HG03108 (cell line): ENCODE measurements at regions not wholly inside any gene's neighbourhood (a gene's known extent, or its start where the extent isn't known, plus 50 kb on each side); places are given as distances from the start of the nearest gene placed in this dataset.

ENCODE experiments used
- ATAC-seq: cut with Tn5 transposase; IDR thresholded peaks from one replicate; pipeline ENCODE4 v1.9.1; 2021; ENCODE audit warnings: moderate library complexity; ENCODE audit not compliant: unreplicated experiment

DNA sequence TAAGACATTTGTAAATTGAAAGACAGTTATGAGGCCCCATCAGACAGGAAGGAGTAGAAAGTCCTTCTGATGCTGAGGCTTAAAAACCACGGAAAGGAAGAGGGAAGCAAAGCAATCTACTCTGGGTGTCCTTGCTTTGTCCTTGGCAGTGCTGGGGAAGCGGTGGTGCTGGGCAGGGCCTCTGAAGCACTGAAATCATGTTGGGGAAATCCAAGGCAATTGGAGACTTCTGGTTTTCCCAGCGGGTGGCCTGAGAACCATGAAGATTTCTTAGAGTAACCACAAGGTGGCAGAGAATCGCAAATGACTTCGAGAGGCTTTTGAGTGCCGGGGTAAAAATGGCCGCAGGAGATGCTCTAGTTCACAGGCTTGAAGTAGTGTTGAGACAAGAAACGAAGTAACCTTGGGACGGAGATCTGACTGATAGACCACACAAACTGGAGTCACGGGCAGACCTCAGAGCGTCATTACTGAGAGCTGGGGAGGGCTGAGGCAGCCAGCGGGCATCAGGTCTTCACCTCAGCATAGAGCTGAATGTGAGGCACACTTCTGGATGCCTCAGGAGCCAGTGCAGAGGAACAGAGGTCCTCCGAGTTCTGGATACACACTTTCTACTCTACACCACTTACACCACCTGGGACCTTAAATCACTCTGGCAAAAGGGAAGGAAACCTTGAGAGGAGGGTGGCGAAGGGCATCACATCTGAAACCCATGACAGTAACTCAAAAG, 130.7 kb upstream of the GPRIN3 start:
- ATAC-seq = peak; percentile 68

GRCh38 chr4:89434364-89434988, 126.9 kb upstream of the GPRIN3 start:
- peak; percentile 72 for ATAC-seq

DNA sequence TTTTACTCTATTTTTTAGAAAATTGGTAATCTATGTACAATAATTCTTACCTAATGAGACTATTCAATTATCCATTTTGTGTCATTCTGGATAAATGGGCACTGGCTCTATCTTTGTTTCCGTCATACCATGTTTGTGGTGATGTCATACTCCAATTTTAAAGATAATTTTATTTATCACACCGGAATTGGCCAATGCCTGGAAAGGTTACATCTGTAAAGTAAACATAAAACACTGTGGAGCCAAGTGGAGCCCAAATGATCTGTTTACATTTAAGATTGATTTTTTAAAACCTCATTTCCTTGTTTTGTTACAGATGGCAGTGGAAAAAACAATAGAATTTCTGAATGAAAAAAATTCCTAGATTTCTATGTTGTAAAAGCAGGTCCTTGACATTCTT, 120.2 kb upstream of the GPRIN3 start:
- no peak for ATAC-seq

DNA sequence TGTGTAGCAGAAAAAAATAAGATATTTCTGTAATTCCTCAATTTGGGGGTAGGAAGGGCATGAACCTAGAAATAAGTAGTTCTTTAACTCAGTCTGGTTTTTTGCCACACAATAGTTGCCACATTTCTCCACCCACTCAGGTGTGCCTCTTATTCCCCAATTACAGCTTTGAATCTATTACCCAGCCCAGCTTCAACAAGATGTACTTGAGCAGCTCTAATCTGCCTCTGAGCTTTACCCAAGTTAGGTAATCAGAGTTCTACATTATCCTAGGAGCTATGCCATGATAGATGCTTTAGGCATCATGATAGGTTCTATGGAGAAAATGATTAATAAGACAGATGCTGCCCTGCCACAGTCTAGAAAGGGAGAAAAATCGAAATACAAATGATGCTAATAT, 117.4 kb upstream of the GPRIN3 start:
- no peak for ATAC-seq

GRCh38 chr4:89422441-89422990, 114.9 kb upstream of the GPRIN3 start:
- no peak for ATAC-seq

GRCh38 chr4:89420507-89420906, 112.9 kb upstream of the GPRIN3 start:
- ATAC-seq = no peak

- ATAC-seq = no peak
Measured at GRCh38 chr4:89419111-89419695, 111.6 kb upstream of the GPRIN3 start.

GRCh38 chr4:89416960-89417359, 109.4 kb upstream of the GPRIN3 start:
- ATAC-seq = no peak

- no peak for ATAC-seq
Measured at GRCh38 chr4:89413518-89413917, 105.9 kb upstream of the GPRIN3 start.

DNA sequence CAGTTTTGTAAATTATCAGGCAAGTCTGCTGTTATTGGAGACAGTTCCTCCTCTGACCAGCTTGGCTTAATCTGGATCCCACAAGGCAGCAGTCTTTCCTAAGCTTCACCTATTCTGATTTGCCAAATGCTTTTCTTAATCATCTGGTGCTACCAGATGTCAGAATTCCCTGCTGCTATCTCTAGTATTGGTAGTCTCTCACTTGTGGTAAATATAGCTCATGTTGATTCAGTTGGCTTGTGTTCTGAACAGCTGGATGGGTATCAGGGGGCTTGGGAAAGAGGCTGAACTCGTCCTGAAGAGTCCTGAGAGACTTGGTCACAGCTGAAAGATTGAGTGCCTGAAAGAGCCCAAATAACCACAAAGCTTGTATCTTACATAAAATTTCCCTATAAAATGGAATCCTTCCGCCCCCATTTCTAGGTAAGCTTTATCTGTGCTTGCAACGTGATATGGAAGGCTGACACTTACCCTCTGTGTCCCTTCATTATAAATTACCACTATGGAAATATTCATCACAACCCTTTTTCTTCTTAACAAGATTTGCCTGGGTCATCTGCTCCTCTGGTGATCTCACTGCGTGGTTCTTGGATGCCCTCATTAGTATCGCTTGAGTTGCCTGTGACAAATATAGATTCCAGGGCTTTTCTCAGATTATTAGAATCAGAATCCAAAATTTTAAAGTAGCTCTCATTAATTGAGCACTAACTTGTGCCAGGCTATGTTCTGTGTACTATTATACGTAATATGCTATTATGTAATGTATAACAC, 104.1 kb upstream of the GPRIN3 start:
- no peak for ATAC-seq

DNA sequence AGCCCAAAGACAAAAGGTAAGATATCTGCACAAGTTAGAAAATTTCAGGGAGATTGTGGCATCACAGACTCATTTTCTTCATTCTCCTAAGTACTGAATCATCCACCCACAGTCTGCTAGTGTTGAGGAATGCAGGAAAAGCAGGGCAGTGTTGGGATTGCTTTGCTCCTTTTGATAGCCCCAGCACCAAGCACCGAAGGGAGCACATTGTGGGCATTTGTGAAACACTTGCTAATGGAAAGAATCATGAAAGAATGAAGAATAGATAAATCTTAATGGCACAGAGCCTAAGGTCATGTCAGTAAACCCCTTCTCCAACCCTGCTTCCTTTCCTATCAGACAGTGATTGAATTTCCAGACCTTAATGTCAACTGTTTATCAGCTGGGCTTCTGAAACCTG, 103.1 kb upstream of the GPRIN3 start:
- no peak for ATAC-seq

- ATAC-seq = no peak
Measured at GRCh38 chr4:89404530-89404929, 96.9 kb upstream of the GPRIN3 start.

GRCh38 chr4:89403826-89404225, 96.2 kb upstream of the GPRIN3 start:
- ATAC-seq = no peak

DNA sequence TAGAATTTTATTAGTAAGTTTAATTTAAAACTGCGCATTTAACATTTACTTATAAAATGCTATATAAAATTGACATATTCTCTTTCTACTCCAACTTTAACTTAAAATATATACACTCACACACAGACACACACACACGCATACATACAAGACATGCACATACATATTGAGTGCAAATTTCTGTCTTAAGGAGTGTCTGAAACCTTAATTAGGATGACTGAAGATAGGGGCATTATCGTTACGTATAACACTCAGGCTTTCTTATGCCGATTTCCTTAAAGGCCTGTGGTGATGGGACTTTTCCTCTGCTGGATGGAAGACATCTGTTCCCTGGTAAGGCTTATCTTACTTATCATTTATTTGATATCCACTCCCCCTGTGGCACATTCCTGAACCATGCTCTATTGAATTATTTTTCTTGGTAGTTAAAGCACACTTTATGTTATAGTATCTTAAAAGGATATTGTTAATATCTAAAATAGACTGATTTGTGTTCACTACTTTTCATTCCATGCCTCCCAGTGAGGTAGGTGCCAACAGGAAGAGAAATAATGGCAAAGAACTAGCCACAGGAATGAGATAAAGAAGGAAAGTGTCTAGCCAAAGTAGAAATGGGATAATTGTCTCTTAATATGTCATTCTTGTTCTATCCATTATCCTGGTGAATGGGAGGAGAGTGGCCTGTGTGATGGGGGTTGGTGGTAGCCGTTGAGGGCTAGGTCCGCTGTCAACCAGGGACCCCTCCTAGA, 92.9 kb upstream of the GPRIN3 start:
- ATAC-seq = no peak

DNA sequence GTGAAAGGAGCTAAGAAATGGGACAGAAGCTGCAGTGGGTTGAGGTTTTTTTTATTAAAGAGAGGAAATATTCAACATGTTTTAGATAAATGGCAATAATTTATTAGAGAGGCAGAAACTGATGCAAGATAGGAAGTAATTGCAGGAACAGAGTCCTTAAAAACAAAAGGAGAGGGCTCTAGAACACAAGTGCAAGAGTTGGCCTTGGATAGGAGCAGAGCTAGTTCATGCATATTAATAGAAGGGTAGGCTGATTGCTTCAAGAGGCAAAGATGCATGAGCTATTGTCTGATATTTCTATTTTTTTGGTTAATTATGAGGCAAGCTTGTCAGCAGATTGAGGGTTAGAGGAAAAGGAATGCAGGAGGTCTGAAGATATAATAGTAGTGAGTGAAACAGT, 91.0 kb upstream of the GPRIN3 start:
- ATAC-seq = no peak

DNA sequence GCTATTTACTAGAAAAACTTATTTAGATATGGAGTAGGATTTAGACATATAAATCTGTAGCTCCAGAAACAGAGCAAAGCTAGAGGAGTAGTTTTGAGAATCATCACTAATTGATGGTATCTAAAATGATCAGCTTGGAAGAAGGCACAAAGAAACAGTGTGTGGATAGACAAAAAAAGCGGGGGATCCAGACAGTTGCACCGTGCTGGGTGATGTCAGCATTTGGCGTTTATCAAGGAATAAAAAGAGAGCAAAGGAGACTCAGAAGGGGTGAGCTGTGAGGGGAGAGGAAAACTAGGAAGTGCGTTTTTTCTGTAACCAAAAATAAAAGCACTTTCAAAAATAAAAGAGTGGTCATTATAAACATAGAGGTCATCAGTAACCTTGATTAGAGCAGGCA, 90.5 kb upstream of the GPRIN3 start:
- ATAC-seq = no peak

DNA sequence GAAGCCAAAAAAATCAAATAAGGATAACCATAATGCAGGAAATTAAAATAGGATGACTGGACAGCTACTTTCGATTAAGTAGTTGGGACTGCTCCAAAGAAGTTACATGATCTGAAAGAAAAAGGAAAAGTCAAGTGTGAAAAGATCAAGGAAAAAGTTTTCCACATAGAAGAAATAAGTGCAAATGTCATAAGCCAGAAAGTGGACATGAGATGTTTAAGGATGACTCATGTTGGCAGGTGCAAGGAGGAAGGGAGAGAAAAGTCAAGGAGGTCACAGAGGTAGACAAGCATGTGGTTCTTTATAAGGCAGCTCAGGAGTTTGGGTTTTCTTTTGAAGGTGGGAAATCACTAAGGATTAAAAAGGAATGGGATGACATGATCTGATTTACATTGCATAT, 89.8 kb upstream of the GPRIN3 start:
- no peak for ATAC-seq

GRCh38 chr4:89382439-89382838, 74.8 kb upstream of the GPRIN3 start:
- no peak for ATAC-seq

DNA sequence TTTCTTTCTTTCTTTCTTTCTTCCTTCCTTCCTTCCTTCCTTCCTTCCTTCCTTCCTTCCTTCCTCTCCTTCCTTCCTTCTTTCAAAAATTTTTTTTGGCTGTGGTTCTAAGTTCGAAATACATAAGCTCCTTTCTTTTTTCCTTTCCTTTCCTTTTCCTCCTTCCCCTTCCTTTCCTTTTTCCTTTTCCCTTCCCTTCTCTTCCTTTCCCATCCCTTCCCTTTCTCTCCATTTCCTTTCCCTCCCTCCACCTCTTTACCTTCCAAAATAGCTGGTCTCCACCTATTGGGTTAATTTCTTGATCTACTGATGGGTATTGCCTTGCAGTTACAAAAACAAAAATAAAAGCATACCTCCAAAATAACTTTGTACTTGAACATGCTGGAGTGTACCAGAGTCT, 73.4 kb upstream of the GPRIN3 start:
- ATAC-seq = no peak

DNA sequence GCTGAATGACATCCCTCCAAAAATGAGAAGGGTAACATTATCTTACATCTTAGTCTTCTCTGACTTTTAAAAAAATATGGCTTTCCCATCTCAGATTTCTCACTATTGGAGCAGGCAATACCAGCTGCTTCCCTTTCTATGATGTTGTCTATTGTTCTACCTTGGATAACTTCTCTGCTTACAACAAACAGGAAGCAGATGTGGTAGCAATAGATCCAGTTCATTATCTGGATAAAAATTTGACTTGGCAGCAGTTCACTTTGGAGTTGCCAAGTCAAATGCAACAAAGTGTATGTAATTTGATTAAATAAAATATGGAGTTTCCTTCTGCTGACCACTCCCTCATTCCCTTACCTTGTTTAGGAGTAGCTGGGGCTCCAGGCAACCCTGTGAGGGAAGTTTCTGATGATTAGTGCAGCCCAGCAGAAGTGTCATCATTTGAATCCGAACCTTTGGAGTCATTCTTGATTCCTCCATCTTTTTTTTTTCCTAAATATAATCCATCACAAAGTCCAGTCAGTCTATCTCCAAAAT, 72.0 kb upstream of the GPRIN3 start:
- ATAC-seq = no peak
